GM21367 (cell line): ENCODE measurements at regions not wholly inside any gene's neighbourhood (a gene's known extent, or its start where the extent isn't known, plus 50 kb on each side); places are given as distances from the start of the nearest gene placed in this dataset.

Experiments used
- ATAC-seq: cut with Tn5 transposase; IDR thresholded peaks from one replicate; pipeline ENCODE4 v1.9.1; 2021; ENCODE audit not compliant: unreplicated experiment

DNA sequence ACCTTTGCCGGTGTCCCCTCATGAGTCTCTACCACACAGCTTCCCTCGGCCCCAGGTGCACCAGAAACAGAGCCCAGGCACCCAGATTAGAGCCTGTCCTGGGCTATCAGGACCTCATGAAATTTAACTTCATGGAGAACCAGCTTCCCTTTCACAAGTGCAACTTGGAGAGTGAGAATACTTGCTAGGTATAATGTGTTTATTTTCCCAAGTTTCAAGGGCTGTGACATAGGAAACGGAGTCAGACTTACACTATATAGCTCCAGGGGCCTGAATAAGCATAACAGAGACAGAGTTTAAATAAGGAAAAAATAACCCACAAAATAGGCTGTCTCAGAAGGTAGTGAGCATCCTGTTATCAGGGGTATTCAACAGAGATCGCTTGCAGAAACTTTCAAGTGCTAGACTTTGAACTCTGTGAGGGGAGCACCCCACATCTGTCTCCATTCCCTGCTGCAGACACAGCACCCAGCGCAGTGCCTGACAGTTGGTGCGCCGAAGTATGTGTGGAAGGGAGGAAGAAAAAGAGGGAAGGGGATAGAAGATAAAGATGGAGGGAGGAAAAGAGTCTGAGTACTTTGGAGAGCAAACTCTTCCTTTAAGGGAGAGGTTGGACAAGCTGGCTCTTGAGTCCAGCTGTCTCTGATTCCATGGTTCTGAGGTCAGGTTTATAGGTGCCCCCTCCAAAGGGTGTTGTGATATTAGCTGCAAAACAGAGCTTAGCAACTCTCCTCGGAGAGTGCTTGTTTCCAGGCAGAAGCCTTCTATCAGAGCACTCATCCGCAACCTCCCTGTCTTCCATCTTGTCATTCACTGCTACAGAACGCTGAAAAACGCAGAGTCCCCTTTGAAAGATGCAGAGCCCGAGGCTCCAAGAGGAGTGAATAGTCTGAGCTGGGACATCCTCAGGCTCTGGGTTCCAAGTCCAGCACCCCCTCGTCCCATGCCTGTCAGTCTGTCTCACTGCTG, 84.8 kb downstream of the CPN2 start:
- no peak for ATAC-seq

DNA sequence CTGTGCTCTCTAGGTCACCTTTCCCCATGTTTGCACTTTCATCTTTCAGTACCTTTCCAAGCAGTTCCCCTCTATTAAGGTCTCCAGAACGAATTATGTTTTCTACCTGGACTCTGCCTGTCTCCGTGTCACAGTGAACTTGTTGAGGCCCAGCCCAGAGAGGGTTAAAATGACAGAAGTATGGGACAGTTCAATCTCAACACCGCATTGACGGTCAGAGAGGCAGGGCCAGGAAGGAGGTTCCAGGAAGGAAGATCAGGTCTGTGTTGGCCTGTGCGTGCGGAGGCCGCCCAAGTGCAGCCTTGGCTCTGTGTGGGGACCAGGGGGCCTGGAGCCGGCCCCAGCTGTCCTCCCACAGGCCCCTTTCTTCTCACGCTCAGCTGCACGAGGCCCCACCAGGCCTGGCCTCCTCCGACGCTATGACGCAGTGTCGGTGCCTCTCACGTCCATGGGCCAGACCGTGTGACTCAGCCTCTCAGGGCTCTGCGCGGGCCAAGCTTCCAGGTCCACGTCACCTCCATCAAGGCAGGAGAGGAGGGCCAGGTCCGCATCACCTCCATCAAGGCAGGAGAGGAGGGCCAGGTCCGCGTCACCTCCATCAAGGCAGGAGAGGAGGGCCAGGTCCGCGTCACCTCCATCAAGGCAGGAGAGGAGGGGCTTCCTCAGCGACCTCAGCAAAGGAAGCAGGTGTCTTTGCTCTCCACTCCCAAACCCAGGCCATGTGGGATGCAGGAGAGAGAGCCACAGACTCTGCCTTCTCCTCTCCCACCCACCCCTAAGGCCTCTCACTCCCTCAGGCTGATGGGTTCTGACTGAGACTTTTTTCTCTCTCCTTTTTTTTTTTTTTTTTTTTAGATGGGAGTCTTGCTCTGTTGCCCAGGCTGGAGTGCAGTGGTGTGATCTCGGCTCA, 83.1 kb downstream of the CPN2 start:
- no peak for ATAC-seq

DNA sequence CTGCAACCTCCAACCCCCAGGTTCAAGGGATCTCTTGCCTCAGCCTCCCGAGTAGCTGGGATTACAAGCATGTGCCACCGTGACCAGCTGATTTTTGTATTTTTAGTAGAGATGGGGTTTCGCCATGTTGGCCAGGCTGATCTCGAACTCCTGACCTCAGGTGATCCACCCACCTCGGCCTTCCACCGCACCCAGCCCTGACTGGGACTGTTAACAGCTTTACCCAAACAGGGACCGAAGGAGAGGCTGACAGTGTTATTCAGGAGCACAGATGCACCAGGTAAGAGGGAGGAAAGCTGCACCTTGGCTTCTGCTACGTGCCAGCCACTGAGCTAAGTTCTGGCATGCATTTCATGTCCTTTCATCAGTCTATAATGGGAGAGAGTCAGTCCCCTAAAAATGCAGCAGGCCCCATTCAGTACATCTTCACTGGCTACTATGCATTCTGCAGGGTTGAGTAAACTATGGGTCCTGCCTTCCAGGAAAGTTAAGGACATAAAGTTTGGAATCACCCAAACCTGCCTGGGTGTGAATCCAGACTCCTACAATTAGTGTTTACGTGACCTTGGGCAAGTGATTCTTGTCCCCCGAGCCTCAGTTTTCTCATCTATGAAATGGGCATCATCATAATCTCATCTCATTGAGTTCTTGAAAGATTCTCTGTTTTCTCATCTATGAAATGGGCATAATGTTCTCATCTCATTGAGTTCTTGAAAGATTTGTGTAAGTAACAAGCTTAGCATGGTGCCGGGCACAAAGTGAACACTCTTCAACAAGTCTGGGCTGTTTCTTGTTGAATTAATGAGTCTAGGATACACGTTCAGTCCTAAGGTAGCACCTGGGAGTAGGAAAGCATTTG, 82.2 kb downstream of the CPN2 start:
- ATAC-seq, result no peak

DNA sequence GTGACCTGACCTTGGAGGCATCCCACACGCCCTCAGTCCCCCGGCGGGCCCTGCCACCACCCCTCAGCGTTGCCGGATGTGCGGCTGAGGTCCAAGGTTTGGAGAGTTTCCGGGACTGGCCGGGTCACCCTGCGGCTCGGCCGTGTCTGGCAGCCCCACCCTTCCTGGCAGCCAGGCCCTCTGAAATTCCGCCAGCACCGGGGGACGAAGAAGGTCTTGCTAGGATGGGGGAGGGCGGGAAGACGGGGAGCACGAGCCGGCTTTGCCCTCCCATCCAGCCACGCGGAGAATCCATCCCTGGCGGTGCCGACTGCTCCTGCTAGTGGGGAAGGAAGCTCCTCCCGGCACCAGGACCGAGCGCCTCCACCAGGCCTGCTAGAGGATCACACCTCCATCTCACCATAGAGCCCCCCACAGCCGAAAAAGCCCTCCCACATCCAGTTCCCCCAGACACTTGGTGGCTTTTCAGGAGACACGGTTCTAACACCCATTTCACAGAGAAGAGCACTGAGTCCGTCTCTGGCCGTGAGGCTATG, 81.5 kb downstream of the CPN2 start:
- ATAC-seq, result no peak

DNA sequence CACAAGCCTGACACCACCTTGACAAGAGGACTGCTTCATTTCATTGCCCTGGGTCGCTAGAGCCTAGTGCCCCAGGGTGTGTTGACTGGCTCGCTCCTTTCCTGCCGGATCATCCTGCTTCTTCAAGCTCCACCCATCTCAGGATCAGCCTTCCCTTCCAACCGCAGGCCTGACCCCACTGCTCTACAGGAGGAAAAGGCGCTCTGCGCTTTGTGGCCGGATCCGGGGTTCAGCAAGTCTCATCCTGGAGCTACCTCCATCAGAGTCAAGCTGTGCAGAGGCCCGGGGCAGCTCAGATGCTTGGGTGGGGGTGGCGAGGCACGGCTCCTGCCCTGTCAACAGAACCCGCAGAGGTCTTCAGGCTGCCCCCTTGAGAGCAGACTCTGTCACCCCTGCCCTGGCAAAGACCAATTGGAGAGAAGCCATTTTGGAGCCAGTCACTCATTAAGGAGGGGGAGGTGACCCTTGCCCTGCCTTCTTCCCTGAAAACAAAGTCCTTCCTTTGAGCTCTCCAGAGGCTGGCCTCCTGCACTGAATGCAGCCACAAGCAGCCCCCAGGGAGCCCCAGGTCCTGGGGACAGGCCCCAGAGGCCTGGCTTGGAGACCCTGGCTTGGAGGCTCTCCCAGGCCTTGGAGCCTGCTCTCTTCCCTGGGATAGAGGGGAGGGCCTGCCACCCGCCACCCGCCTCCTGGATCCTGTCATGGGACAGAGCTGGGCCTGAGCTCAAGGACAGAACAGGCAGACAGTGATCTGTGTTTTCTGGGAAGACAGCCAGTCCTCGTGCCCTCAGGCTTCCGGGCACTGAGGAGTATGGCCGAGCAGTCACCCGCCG, 80.3 kb downstream of the CPN2 start:
- no peak for ATAC-seq

DNA sequence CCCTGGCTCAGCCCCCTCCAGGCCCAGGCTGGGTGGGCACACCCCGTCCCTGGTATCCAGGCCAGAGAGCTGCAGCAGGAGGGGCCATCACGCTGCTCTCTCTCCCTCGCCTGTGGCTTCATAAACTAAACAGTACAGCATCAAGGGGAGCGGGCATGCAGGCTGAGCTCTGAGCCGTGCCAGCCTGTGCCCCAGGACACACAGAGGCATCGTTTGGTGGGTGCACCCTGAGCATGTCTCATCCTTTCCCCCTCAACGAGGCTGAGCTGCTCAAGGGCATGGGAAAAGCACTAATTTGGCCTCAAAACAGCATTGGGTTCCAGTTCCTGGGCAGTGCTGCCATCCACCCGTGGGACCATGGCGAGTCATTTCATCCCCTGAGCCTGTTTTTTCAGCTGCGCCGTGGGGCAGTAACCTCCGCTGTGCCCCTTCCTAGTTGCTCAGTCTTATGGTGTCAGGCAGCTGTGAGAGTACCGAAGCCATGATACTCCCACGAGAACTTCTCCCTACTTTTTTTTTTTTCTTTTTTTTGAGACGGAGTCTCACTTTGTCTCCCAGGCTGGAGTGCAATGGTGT, 79.6 kb downstream of the CPN2 start:
- no peak for ATAC-seq

DNA sequence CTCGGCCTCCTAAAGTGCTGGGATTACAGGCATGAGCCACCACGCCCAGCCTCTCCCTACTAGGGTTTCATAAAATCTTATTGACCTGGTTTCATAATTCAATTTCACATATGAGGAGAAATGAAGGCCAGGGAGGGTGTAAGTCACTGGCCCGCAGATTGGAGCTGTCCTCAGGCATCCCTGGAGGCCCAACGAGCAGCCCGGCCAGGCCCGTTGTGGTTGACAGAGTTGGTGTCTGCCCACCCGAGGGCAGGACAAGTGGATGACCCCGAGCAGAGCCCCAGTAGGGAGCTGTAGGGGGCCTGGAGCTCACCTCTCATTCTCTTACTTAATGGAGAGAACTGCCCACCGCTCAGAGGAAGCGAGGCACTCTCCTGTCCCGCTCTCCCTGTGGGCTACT, 78.9 kb downstream of the CPN2 start:
- ATAC-seq, result no peak

DNA sequence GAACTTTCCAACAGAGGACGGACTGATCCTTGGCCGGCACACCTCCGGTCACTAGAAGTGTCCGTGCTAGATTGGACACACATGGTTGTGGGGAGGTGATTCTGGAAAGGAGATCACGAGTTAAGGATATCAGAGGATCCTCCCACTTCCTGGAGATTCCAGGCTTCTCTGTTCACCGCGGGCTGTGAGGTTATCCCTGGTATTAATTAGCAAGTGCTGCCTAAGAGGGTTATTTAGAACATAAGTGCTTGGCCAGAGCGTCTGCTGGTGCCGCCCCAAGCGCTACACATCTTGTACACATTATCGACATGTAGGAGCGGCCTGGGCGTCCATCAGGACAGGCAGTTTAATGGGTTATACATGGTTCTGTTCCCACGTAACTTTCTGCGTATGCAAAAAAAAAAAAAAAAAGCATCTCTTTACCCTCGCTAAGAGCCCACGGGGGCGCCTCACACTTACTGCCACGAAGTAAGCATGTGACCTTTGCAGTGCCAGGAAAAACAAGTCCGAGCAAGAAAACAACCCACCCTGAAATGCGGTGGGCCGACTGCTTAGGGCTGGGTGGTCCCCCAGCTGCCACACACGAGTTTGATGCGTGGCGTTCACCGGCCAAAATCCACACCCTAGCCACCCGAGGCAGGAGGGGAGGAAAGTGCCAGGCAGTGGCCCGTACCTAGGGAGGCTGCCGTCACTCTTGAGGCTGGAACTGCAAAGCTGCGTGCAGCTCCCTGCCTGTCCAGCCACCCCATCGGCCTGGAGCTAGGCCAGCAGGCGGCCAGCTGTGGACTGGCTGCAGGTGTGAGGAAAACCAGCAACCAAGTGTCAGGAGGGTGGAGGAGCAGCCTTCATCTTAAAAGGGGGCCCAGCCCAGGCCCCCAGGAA, 78.0 kb downstream of the CPN2 start:
- ATAC-seq, result no peak

DNA sequence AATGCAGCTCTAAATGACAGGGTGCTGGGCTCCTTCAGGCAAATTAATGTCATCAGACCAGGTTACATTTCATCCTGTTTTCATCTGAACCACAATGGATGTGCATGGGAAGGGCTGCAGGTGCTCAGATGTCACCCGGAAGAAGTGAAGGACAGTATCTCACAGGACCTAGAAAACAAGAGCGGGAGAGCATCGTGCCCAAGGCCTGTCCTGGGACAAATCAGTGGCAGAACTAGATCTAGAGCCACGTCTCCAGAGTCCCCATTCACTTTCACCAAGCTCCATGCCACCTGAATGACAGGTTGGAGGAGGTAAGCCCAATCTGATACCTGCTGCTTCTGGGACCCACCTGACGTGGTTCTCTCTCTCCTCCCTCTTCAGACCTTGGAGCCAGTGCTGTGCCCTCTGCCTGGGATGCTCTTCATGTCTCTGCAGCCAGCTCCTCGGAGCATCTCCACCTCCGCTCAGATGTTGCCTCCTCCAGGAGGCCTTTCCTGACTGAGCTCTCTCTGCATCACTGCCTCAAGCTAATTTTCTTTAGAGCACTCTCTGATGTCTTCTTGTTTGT, 77.3 kb downstream of the CPN2 start:
- ATAC-seq, result no peak

DNA sequence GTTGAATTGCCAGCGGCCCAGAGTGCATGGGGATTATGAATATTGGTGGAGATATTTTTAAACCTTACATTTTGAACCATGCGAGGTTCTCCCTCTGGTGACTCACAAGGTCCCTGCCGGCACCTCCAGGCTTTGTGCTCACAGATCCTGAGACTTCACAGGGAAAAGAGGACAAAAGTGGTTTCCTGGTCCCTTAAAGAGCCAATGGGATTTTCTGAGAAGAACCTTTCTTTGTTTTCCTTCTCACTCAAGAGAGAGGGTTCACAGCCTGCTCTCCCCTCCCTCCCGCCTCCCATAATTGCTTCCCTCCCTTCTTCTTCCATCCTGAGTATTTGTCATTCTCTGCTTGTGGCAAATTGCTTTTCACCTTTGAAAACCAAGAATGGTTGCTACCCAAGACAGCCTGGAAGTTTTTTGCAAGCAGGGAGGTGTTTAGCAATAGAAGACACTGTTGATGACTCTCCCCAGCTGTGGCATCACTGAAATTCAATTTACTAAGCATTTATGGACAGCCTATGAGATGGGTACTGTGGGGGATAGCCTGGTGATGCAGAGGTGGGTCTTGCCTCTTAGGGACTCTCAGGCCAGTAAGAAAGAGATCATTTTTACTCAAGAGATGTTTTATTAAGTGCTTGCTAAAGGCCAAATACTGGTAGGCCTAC, 76.6 kb downstream of the CPN2 start:
- ATAC-seq, result no peak

DNA sequence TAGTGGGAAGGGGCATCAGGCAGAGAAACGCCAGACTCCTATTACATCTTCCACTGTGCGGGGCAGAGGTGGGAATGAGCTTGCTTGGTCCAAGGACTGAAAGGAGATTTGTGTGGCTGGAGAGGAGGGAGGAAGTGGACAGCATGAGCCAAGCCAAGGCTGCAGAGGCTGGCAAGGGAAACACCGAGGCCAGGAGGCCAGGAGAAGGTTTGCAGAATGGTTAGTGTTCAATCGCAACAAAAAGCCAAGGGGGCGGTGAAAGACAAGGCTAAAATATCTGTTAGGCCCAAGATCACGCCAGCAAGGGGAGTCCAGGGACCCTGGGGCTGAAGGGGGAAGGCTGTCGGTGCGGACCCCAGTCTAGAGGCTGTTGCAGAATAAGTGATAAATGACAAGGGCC, 75.8 kb downstream of the CPN2 start:
- no peak for ATAC-seq

DNA sequence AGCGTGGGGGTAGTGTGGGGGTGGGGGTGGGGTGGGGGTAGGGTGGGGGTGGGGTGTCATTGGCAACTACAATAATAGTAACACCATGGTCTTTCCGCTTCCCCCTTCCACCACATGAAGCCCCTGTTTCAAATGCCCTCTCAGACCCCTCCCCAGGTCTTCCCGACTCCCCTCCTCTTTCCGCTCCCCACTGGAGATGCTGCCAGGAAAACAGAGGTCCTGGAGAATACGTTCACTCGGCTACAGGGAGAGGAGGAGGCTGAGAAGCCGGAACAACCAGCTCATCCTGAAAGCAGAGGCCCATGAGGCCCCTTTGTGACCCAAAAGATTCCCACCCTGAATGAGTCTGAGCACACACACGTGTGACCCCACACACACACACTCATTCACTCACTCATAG, 75.4 kb downstream of the CPN2 start:
- ATAC-seq, result no peak

DNA sequence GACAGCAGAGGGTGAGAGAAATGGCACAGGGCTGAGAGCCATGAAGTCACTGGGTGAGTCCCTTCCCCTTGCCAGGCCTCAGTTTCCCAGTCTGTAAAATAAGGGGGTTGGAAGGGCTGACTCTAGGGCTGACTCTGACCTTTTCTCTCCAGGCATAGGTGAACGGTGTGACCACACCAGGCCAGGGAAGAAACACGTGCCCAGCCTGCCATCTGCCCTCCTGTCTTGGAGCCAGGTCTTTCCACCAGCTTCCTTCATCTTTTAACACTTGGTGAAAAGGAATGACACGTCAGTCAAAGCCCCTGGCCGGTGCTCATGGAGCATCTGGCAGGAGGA, 74.4 kb downstream of the CPN2 start:
- no peak for ATAC-seq

DNA sequence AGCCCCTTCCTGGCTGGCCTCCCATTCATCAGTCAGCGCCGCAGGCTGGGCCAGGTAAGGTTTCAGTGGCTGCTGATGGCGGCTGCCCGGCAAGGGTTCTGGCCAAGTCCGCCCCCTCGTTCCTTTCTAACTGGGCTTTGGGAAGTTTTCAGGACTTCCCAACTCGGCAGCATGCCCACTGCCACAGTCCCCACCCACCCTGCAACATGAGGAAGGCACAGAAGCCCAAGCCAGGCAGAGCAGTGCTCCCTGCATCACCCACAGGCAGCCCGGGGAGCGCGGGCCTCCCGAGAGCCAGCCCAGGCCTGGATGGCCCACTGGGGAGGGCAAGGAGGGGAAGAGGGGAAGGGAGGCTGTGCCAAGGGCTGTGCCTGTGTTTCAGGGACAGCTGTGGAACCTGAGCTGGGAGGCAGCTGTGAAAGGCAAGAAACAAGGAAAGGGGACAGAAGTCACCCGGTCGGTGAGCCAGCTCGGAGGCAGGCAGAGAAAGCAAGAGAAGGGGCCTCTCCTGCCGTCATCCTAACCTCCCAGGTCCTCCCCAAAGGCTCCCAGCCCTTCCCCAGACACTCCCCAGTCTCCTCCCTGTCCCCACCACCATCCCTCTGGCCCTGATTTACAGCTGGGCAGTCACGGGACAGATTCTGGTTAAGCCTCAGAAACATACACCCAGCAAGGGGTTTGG, 73.9 kb downstream of the CPN2 start:
- ATAC-seq, result no peak

DNA sequence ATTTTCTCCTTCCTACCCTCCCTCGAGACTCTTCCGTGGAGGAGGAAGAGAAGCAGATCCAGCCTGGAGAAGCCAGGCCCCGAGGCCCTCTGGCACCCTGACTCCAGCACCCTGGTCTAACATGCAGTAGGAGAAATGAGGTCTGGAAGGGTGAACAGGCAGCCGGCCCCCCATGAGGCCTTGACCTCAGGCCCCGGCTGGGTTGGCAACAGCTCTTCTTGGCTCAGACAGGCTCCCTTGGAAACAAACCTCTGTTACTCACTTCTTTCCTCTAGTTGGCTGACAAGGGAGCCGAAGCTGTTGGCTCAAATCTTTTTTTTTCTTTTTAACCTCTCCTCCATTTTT, 73.4 kb downstream of the CPN2 start:
- ATAC-seq, result no peak

DNA sequence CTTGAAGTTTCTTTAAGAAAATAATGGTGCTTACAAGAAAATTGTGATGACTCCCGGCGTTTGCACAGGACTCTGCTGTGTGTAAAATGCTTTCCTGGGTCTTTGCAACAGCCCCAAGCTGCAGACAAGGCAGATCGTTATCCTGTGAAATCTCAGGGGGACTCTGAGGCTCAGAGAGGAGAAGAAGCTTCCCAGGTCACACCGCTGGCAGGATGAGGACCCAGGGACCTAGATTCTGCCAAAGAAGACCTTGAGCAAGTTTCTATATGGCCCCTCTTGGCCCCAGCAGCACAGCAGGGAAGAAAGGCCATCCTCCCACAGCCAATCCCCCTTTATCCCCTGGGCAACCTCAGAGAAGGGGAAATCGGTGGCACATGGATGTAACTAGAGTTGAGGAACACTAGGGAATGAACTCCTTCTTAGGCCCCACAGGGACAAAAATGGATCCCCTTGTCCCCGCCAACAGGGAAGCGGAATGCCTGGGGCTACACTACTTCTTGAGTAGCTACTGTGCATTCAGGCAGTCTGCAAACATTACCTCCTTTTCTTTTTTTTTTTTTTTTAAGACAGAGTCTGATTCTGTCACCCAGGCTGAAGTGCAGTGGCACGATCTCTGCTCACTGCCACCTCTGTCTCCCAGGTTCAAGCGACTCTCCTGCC, 72.8 kb downstream of the CPN2 start:
- ATAC-seq, result no peak

DNA sequence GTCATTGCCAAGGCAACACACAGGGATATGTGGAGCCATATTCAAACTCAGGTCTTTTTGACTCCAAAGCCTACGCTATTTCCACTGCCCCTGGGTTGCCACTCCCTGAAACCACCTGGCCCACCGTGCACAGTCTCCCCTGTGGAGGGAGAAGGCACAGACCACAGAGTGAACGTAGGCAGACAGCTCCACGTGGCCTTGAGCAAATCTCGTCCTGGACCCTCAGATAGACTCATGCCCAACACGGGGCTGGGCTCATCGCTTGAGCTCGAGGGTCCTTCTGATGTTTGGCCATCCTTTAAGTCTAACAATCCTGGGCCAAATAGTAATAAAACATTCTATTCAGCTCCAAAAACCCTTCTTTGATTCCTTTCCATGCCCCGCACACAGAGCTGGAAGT, 72.0 kb downstream of the CPN2 start:
- ATAC-seq, result no peak
